ENCODE measurements at regions not wholly inside any gene's neighbourhood (a gene's known extent, or its start where the extent isn't known, plus 50 kb on each side); places are given as distances from the start of the nearest gene placed in this dataset.

- RAD21 ChIA-PET (ENCODE audit: unreplicated experiment) = no interaction called here
- TF ChIP-seq SP1 (IDR thresholded peaks at IDR 0.05; ENCODE audit: low read depth, low read length) (no peak), CHD1 (IDR thresholded peaks at IDR 0.05; ENCODE audit: low read depth, low read length) (no peak), ZNF592 (IDR thresholded peaks at IDR 0.05) (no peak), KAT2A (conservative IDR thresholded peaks at IDR 0.05; ENCODE audit: control insufficient read depth, low read depth, low read length) (no peak), CUX1 (IDR thresholded peaks at IDR 0.05; ENCODE audit: insufficient replicate concordance, low read depth, low read length) (no peak), CHD2 (IDR thresholded peaks at IDR 0.05; ENCODE audit: borderline replicate concordance, low read depth, low read length) (no peak), RFX5 (IDR thresholded peaks at IDR 0.05; ENCODE audit: low read depth, low read length) (no peak), GATAD2B (conservative IDR thresholded peaks at IDR 0.05; ENCODE audit: low read depth) (no peak), SIX5 (IDR thresholded peaks at IDR 0.05; ENCODE audit: low read depth, low read length, severe bottlenecking) (no peak), RAD51 (IDR thresholded peaks at IDR 0.05) (no peak), CEBPB (IDR thresholded peaks at IDR 0.05; ENCODE audit: borderline replicate concordance in 1 of 2, low read depth in 2 of 2, low read length in 2 of 2) (no peak), NBN (IDR thresholded peaks at IDR 0.05) (no peak), ZSCAN29 (IDR thresholded peaks at IDR 0.05) (no peak), ZNF217 (IDR thresholded peaks at IDR 0.05) (no peak), HDGF (IDR thresholded peaks at IDR 0.05) (no peak)
- TF ChIP-seq, protein P1, sequence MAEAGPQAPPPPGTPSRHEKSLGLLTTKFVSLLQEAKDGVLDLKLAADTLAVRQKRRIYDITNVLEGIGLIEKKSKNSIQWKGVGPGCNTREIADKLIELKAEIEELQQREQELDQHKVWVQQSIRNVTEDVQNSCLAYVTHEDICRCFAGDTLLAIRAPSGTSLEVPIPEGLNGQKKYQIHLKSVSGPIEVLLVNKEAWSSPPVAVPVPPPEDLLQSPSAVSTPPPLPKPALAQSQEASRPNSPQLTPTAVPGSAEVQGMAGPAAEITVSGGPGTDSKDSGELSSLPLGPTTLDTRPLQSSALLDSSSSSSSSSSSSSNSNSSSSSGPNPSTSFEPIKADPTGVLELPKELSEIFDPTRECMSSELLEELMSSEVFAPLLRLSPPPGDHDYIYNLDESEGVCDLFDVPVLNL (IDR thresholded peaks at IDR 0.05; ENCODE audit: low read depth, low read length) = no peak
Observed at GRCh38 chr21:15638856-15639549, 90.8 kb upstream of the USP25 start.

More at GRCh38 chr21:15638856-15639549, 90.8 kb upstream of the USP25 start:
- Histone ChIP-seq H3K27me3 (replicated peaks in 1 of 2; ENCODE audit: control insufficient read depth in 2 of 2, insufficient read depth in 2 of 2, low read length in 1 of 2) (no peaks in the 10 kb centered on the region; a peak in 1 of 4 replicates), H2AFZ (ENCODE audit: control insufficient read depth, low read depth, low read length) (no peak overlapping the region), H3K9me3 (replicated peaks; ENCODE audit: control insufficient read depth, insufficient read depth, low read length) (no peaks in the 10 kb centered on the region), H3K36me3 (ENCODE audit: control insufficient read depth in 2 of 2, insufficient read depth in 2 of 2, low read length in 1 of 2) (no peaks in the 10 kb centered on the region), H3K79me2 (ENCODE audit: control insufficient read depth, insufficient read depth, low read length) (no peaks in the 10 kb centered on the region), H3K4me2 (ENCODE audit: control insufficient read depth, insufficient read depth) (no peak overlapping the region), H3K4me1 (ENCODE audit: control insufficient read depth, insufficient read depth, low read length) (no peaks in the 10 kb centered on the region), H3K27ac (ENCODE audit: control insufficient read depth, insufficient read depth) (no peak overlapping the region), H3K4me3 (no peak overlapping the region), H4K20me1 (ENCODE audit: control insufficient read depth, insufficient read depth) (no peaks in the 10 kb centered on the region), H3K9ac (ENCODE audit: control insufficient read depth, insufficient read depth, low read length) (no peak overlapping the region)
- intact Hi-C loops (cut with micrococcal nuclease; ENCODE audit: unreplicated experiment) (no loop called here), in situ Hi-C loops (cut with MboI) (no loop called here)
- WGBS (ENCODE audit: insufficient coverage, insufficient replicate concordance, low lambda C conversion rate, missing lambda C conversion rate) = 40% methylated on average over 8 of the region's 8 CpGs
- SMC1A ChIA-PET (ENCODE audit: uncharacterized antibody, unreplicated experiment) = no interaction called here
- POLR2A ChIA-PET = no interaction called here
- FAIRE-seq = no peak
- DNase-seq (ENCODE audit: low read depth, low spot score) = no peak
- CTCF ChIA-PET = no interaction called here
- ATAC-seq = no peak
- BruUV-seq (replicated peaks) = no TSS peak
